ENCODE measurements at regions not wholly inside any gene's neighbourhood (a gene's known extent, or its start where the extent isn't known, plus 50 kb on each side); places are given as distances from the start of the nearest gene placed in this dataset.
A peak's percentile ranks its signal among the peaks of the same experiment; 100 is the strongest.

GRCh38 chr2:207471261-207471660 lies 58.5 kb upstream of the CREB1 start:
- H3K9me3 ChIP-seq (ENCODE audit: low read length), result no peaks in the 10 kb centered on the region
- H2AFZ ChIP-seq (ENCODE audit: low read depth, low read length), result no peak overlapping the region
- H4K20me1 ChIP-seq (ENCODE audit: insufficient read depth), result no peaks in the 10 kb centered on the region
- H3K36me3 ChIP-seq (ENCODE audit: insufficient read depth, low read length), result no peaks in the 10 kb centered on the region
- no peak overlapping the region for H3K4me2 ChIP-seq (ENCODE audit: low read length)
- H3K79me2 ChIP-seq (replicated peaks; ENCODE audit: insufficient read depth, low read length), result peaks cover 13% of the 10 kb centered on the region
- no peaks in the 10 kb centered on the region for H3F3A ChIP-seq (ENCODE audit: insufficient read depth, low read length, poor library complexity, severe bottlenecking)
- no peak overlapping the region for H3K27ac ChIP-seq (ENCODE audit: low read length)
- TF ChIP-seq REST (IDR thresholded peaks at IDR 0.05; ENCODE audit: borderline replicate concordance) (no peak), POLR2AphosphoS5 (IDR thresholded peaks at IDR 0.05) (no peak), RAD21 (conservative IDR thresholded peaks at IDR 0.05) (no peak), SMC3 (conservative IDR thresholded peaks at IDR 0.05; ENCODE audit: poor library complexity) (no peak), EZH2 (IDR thresholded peaks at IDR 0.05; ENCODE audit: borderline replicate concordance, insufficient read depth, low read length, poor library complexity, severe bottlenecking) (no peak), MXI1 (conservative IDR thresholded peaks at IDR 0.05; ENCODE audit: poor library complexity, severe bottlenecking) (no peak)
- no peaks in the 10 kb centered on the region for H3K9me2 ChIP-seq (ENCODE audit: insufficient read depth, low read length)
- H3K27me3 ChIP-seq (ENCODE audit: insufficient read depth, low read depth, low read length), result no peaks in the 10 kb centered on the region
- no peak overlapping the region for H3K9ac ChIP-seq (ENCODE audit: low read length)
- H3K4me3 ChIP-seq (ENCODE audit: low read length), result no peak overlapping the region

- no peak overlapping the region for H2AFZ ChIP-seq (ENCODE audit: low read depth, low read length)
- H3K9me3 ChIP-seq (ENCODE audit: low read length), result no peaks in the 10 kb centered on the region
- no peaks in the 10 kb centered on the region for H3F3A ChIP-seq (ENCODE audit: insufficient read depth, low read length, poor library complexity, severe bottlenecking)
- H3K9ac ChIP-seq (ENCODE audit: low read length), result peak overlapping the region; percentile 50
- H3K27ac ChIP-seq (ENCODE audit: low read length), result peak overlapping the region; percentile 77
- H3K79me2 ChIP-seq (replicated peaks; ENCODE audit: insufficient read depth, low read length), result peaks cover 13% of the 10 kb centered on the region
- peak overlapping the region; percentile 21 for H3K4me2 ChIP-seq (ENCODE audit: low read length)
- no peaks in the 10 kb centered on the region for H3K9me2 ChIP-seq (ENCODE audit: insufficient read depth, low read length)
- peak overlapping the region; percentile 13 for H3K4me3 ChIP-seq (ENCODE audit: low read length)
- no peaks in the 10 kb centered on the region for H3K27me3 ChIP-seq (ENCODE audit: insufficient read depth, low read depth, low read length)
- no peaks in the 10 kb centered on the region for H4K20me1 ChIP-seq (ENCODE audit: insufficient read depth)
- TF ChIP-seq REST (IDR thresholded peaks at IDR 0.05; ENCODE audit: borderline replicate concordance), result no peak
- no peak for TF ChIP-seq CTCF (IDR thresholded peaks at IDR 0.05; ENCODE audit: poor library complexity, severe bottlenecking)
- TF ChIP-seq SMC3 (conservative IDR thresholded peaks at IDR 0.05; ENCODE audit: poor library complexity), result no peak
- no peak for TF ChIP-seq RAD21 (conservative IDR thresholded peaks at IDR 0.05)
- no peak for TF ChIP-seq TAF1 (IDR thresholded peaks at IDR 0.05; ENCODE audit: low read depth)
- no peak for TF ChIP-seq POLR2AphosphoS5 (IDR thresholded peaks at IDR 0.05)
- TF ChIP-seq EZH2 (IDR thresholded peaks at IDR 0.05; ENCODE audit: borderline replicate concordance, insufficient read depth, low read length, poor library complexity, severe bottlenecking), result no peak
- TF ChIP-seq MXI1 (conservative IDR thresholded peaks at IDR 0.05; ENCODE audit: poor library complexity, severe bottlenecking), result no peak
- no peak for TF ChIP-seq EP300 (conservative IDR thresholded peaks at IDR 0.05; ENCODE audit: poor library complexity, severe bottlenecking)
- no peaks in the 10 kb centered on the region for H3K36me3 ChIP-seq (ENCODE audit: insufficient read depth, low read length)
Observed at GRCh38 chr2:207472343-207473048, 57.3 kb upstream of the CREB1 start.
